ENCODE measurements at regions not wholly inside any gene's neighbourhood (a gene's known extent, or its start where the extent isn't known, plus 50 kb on each side); places are given as distances from the start of the nearest gene placed in this dataset.

- no peak for DNase-seq
Observed at GRCh38 chr7:22962775-22963350, 51.1 kb downstream of the HYCC1 start.

GRCh38 chr7:22958742-22959141 is 55.2 kb downstream of the HYCC1 start:
- DNase-seq = no peak

- DNase-seq = no peak
Observed at GRCh38 chr7:22954251-22954650, 59.7 kb downstream of the HYCC1 start.

DNA sequence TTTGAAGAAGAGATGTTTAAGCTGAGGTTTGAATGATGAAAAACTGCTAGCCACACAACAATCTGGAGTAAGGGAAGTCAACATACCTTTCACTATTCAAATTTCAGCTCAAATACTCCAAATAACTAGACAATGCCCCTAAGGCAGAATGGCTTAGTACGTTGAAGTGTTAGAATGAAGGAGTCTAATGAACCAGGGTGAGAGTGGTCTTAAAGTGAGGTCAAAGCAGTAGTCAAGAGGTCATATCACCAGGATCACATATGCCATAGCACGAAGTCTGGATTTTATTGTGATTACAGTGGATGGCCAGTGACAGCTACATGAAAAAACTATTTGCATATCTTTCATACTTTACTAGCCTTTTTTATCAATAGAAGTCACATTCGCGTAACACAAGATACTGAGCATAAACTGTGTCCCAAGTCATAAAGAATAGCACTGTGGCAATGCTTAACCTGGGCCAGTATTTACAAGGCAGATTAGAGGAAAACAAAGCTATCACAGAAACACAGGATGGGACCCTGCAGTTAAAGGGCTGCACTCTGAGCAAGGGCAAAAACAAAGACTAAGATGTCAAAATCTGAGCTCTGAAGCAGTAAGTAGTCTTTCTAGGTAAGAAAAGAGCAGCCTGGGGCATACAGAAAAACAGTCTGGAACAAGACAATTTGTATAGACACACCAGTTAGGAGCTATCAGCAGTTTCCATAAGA is 61.5 kb downstream of the HYCC1 start:
- DNase-seq = no peak

- no peak for DNase-seq
Observed at GRCh38 chr7:22949944-22950343, 64.0 kb downstream of the HYCC1 start.

DNA sequence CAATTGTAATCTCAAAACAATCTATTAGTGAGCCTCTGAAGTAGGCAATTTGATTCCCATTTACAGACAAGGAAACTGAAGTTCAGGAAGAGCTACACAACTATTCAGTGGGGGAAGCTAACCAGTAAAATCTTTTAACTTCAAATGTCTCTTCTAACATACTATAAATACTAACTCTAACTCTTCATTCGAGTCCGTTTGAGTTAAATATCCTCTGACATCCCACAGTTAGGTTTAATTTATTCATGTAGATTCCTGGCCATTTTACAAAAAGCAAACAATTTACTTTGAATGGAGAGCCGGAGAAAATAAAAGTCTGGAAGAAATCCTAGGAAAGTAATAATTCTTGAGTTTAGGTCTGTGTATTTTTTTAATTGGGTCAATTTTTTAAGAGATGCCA is 64.7 kb downstream of the HYCC1 start:
- no peak for DNase-seq

GRCh38 chr7:22948770-22949169 is 65.2 kb downstream of the HYCC1 start:
- no peak for DNase-seq

- no peak for DNase-seq
Observed at GRCh38 chr7:22945584-22945983, 68.3 kb downstream of the HYCC1 start.

DNA sequence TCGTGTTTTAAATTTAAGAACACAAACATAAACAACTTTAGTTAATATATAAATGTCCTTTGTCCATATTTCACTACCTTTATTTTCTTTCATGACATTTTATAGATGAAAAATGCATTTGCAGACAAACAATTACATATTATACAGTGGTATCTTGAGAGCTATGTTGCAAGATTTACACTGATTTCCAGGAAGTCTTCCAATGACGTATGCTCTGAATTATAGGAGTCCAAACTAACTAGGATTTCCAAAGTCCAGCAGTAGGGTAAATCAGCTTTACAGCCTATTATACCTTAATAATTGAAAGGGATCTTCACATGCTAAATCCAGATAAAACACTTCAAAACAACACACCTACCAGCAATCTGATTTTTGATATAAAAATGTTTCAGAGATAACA is 69.4 kb downstream of the HYCC1 start:
- DNase-seq = no peak

DNA sequence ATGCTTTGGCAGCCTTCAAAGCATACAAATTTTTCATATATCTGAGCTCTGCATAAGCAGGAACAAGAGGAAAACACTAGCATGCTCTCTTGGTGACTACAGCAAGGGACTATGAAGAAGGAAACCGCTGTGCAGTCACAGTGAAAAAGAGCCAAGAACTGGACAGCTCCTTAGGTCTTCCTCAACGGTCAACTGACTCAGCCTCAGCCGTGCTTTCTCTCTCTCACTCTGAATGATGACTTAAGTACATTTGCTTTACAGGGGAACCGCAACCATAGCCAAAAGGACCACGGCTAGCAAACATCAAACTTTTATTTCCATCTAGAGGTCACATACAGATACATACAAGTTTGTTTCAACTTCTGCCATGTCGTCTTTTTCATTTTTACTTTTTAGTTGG is 69.9 kb downstream of the HYCC1 start:
- no peak for DNase-seq

DNA sequence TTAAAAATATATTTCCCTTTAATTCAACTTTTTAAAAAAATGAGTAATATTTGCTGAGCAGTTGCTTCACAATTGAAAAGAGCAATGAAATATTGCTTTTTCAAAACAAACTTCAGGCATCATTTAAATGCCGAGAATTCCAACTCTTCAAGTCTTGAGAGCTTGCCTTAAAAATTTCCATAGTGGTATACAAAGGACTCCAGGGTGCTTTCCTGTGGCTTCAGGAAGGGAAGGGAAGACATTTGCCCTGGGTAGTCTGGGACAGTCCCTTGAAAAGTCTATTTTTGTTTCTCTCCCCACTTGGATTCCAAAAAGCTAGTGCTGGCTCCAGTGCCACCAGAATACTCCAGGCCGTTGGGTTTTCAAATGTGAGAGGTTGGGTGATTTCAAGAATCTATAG is 71.7 kb downstream of the HYCC1 start:
- DNase-seq = no peak

DNA sequence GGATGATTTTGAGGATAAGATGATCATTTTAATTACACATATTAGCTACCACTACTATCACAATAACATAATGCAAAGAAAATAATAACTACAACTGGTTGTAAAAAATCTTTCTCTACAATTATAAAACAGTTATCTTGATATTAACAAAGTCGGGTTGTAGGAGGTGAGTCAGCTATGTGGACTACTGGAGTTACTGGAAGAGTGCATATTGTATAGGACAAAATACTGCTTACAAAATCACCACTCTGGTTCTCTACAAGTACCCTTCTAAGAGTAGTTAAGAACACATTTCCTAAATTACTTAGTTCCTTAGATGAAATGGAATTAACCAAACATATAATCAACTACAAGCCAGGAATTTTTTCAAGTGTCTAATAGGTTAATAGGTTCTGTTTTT is 74.1 kb downstream of the HYCC1 start:
- DNase-seq = no peak

DNA sequence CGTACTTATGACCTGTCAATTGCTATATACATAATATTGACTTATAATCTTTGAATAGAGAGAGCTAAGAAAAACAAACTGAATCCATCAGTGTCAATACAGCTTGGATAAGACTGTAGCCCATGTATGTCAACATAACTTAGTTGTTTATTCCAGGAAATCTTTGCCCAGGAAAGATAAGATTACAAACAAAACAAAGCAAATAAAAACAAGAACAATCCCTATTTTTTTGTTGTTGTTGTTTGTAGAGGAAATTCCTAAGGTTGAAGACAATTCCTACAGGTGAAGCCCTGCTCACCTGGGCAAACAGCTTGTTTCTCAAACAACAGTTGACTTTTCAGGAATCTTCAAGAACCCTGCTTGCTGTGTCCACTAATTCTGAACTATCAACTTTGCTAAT is 76.0 kb downstream of the HYCC1 start:
- DNase-seq = no peak

GRCh38 chr7:22936246-22936645 is 77.7 kb downstream of the HYCC1 start:
- DNase-seq = no peak

- DNase-seq = no peak
Observed at GRCh38 chr7:22935269-22935668, 78.7 kb downstream of the HYCC1 start.

- DNase-seq = no peak
Observed at GRCh38 chr7:22934473-22935065, 79.4 kb downstream of the HYCC1 start.

- no peak for DNase-seq
Observed at GRCh38 chr7:22934023-22934422, 79.9 kb downstream of the HYCC1 start.

DNA sequence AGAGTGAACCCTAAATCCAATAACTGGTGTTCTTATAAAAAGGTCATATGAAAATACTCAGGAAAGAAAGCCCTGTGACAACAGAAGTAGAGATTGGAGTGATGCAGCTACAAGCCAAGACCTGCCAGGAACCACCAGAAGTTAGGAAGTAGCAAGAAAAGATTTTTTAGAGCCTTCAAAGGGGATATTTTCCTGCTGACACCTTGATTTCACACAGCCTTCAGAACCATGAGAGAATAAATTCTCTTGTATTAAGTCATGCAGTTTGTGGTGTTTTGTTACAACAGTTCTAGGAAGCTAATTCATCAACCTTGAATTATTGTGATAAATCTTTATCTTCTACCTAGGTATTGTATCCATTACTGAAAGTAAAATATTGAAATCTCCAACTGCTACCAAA is 81.0 kb downstream of the HYCC1 start:
- DNase-seq = no peak

- DNase-seq = no peak
Observed at GRCh38 chr7:22931011-22931410, 82.9 kb downstream of the HYCC1 start.

- no peak for DNase-seq
Observed at GRCh38 chr7:22922307-22922706, 91.6 kb downstream of the HYCC1 start.

GRCh38 chr7:22921386-22922086 is 92.4 kb downstream of the HYCC1 start:
- DNase-seq = no peak

DNA sequence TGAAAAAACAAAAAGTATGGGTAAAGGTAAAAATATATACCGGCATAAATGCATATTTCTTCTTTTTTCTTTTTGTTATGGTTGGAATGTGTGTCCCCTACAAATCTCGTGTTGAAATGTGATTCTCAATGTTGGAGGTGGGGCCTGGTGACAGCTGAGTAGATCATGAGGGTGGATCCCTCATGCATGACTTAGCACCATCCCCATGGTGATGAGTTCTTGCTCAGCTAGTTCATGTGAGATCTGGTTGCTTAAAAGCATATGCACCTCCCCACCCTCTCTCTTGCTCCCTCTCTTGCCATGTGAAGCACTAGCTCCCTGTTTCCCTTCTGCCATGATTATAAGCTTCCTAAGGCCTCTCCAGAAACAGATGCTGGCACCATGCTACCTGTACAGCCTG is 93.3 kb downstream of the HYCC1 start:
- no peak for DNase-seq

DNA sequence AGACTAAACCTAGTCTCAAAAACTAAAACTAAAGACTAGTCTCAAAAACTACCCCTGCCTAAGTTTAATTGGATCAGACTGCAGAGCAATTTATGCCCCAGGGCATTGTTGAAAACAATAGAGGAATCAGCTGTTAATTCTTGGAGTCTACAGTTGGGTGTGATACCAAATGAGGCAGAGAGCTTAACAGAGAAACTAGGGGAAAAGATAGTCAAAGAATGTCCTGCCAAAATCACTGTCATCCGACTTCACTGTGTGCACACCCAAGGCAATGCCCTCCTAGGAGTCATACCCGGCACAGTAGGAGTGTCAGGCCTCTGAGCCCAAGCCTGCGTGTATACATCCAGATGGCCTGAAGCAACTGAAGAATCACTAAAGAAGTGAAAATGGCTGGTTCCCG is 90.5 kb upstream of the TOMM7 start:
- DNase-seq = no peak

DNA sequence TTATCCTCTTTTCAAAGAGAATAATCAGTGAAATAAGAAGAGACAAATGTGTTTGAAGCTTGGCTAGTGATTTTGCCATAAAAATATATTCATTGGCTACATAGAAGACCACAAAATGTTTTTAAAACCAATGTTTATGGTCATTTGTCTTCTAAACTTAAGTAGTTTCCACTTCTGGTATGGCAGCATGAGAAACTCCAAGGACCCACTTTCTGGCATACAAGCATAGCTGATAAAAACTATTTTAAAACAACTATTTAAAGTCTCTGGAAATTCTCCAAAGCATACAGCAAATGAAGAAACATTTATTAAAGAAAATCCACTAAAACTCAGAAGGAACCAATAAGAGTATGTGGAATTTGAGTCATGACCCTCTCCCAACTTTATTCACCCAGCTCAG is 89.2 kb upstream of the TOMM7 start:
- no peak for DNase-seq
